Left cardiac atrium (tissue), 4 donors: ENCODE measurements at regions not wholly inside any gene's neighbourhood (a gene's known extent, or its start where the extent isn't known, plus 50 kb on each side); places are given as distances from the start of the nearest gene placed in this dataset.
"Not testable (repeated sequence)": the region's sequence is repeated elsewhere in the genome, so short reads cannot be mapped to it uniquely, and the experiment has no call there.

Source experiments
- ATAC-seq, 2 donors: fragments of 200-7000 bp; cut with Tn5 transposase; one replicate each; pipeline ENCODE4 v1.9.1; 2020; ENCODE audit warnings: mild to moderate bottlenecking in 2 of 2, moderate library complexity in 2 of 2
- DNase-seq: peaks from one replicate; pipeline ENCODE4 v3.0.0-alpha.2; 2020
- intact Hi-C, 2 donors: fragments of 100-400 bp; cut with DNase I; formaldehyde crosslinking; loops; one replicate each; pipeline versions ENCODE4 v1.14.1 to v1.15.1; 2022 to 2023
- donor health status: DM: no; HTN: yes; CAD: no.
- donor health status: DM: no; HTN: yes; CAD: no; lungs with severe emphysema.
- donor health status: DM: yes; HTN: yes; CAD: no.
- donor health status: Dilated cardiomyopathy.

DNA sequence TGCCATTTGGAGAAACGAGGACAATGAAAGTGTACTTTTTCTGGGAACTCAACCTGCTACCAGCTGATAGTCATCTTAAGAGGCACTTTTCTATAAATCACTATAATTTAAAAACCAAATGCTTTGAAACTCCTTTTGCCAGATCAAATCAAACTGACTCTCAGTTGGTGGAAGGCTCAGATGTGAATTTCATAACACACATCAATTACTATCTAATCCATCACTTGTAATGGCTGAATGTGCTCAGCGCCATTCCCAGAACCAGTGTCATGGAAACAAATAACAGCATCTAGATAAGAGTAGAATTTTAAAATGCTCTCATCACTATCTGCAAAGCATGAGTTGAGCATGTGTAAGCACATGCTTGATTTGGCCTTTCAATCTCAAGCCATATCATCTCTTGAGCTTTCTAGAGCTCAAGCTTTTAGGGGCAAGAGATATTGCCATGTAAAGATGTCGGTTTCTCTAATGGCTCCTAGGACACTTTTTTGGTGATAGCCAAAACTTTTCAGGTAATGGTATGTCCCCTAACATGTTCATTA, 223.1 kb upstream of the ACVR2A start:
- DNase-seq (no peak), ATAC-seq (no peak)
- intact Hi-C loops, result no loop called here

DNA sequence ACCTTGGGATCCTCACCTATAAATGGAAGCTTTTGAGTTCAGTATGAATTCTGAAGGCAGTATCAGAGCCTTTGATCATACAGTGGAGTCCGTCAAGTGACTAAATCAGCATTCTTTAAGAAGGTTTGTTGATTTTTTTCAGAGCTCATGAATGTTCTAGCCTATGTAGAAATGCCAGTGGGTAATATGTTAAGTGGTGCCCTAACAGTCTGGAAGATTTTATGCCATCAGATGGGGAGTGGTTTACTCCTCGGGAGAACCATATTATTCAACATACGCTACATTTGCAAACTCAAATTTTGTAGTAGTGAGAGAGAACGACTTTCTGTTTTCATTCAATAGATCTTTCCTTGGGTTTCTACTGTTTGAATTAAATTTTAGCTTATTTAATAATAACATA, 225.0 kb upstream of the ACVR2A start:
- intact Hi-C loops, result no loop called here
- no peak for ATAC-seq
- DNase-seq, result no peak

DNA sequence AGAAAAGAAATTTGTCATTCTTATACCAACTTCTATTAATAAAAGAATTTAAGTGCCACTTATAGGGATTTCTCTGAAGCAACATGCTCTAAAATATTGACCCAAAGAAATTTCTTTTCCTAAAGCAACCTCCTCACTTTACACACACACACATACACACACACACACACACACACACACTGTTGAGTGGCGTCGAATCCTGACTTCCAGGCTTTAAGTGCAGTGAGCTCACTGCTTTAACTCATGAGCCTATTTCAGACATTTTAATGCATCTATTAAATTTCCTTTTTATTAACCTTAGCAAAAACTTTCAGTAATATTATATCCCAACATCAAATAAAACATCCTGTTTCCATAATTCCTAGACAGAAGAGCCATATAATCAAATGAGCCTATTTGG, 229.1 kb upstream of the ACVR2A start:
- DNase-seq (no peak), ATAC-seq (no peak)
- intact Hi-C loops, result no loop called here

DNA sequence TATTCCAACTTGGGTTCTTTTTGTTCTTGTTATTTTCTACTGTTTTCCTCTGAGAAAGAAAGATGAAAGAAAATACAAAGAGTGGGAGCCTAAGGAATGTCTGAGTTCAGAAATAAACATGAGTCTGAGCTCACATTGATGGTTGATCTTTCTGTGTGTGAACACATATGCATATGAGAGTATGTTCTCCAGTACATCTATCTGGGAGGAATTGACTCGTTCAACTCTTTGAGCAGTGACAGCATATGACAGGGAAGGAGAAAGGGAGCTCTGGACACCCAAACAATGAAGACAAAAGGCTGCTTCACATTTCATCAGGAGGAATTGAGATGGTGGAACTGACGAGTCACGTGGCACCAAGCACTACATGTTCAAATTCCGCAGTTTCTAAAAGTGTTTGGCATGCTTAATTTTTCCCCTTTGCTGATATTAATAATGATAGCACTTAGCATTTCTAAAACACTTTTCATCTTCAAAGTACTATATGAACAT, 229.8 kb upstream of the ACVR2A start:
- intact Hi-C loops, result no loop called here
- ATAC-seq (no peak), DNase-seq (no peak)

DNA sequence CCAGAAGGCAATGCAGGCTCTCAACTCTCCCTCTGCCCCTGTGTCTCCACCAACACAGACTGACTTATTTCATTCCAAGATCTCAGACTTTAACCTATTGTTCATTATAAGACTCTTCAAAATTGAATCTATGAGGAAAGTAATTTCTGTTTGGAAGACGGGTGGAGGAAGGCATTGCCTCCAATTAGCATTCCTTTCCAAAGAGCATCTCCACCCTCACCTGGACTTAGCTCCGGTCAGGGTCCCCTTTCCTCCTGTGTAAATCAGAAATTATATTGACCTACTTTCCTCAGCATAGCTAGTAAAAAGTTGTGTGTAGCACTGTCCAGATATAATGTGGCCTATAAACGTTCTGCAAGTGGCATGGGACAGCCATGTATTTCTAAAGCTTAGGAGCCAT, 230.4 kb upstream of the ACVR2A start:
- intact Hi-C loops, result no loop called here
- DNase-seq (no peak), ATAC-seq (no peak)

DNA sequence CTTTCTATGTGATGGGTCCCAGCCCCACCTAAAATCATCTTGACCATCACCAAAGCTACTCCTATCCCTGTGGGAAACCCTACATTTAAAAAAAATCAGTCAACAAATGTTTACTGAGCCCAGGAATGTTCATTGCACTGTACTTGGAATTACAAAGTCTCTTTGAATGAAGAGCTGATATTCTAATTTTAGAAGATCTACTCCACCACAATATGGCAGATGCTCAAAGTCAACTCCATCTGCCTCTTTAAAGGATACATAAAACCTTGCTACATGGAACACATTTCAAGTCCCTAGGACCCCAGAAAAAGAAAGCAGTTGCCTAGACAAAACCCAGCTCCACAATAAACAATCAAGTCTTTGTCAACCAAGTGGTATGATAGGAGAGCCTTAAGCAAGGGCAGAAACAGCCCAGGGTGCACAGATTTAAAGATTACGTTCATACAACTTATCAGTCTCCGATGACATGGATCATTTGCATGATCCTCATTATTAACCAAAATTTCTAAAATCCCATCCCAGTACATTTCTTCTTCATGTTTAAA, 234.3 kb upstream of the ACVR2A start:
- intact Hi-C loops, result no loop called here
- ATAC-seq (no peak), DNase-seq (no peak)

DNA sequence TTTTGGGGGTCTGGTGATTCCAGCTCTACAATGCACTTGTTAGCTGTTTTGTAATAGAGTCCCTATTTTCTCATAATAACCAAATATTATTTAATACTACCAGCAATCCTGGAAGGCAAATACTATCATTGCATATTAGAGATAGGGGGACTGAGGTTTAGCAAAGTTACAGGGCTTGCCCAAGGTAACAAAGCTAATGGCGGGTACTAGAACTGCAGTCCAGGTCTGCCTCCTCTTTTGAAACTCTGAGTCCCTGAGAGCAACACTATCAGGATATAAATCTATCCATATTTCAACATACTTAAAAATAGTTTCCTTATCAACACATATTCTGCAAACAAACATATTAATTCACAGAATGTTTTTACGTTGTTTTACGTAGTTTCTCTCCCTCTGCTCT, 235.5 kb upstream of the ACVR2A start:
- intact Hi-C loops, result no loop called here
- no peak for ATAC-seq
- DNase-seq, result no peak

DNA sequence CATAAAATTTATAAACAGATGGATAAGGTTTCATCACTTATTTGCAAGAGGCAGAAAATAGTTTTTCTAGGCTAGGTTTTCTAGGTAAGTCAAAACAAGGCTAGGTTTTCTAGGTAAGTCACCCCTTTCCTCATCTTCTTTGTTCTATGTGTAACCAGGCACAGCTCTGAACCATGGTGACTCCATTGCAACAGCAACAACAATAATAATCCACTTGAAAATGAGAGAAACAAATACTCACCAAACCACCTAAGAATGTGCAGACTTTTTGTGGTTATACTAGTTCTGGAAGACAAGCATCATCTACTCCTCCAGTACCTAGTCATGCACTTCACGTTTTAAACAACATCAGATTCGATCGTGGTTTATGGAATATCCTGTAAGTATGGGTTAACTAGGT, 237.4 kb upstream of the ACVR2A start:
- intact Hi-C loops, result no loop called here
- ATAC-seq, result no peak
- DNase-seq, result no peak

DNA sequence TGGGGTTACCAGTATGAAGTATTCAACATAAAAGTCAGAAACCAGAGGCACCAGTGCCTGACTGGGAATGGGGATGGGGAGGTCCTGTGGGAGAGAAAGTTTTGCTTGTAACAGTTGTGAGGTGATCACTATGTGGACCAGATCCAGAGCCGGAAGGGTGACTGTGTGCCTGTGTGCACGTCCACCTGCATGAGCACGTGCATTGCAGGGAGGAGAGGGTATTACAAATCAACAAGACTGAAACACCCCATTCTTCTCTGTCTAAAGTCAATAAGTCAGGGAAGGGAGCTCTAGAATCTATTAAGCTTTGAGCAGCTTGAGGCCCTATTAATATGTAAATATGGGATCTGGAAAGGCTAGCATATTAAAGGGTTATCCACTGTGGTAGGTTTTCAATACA, 241.0 kb upstream of the ACVR2A start:
- intact Hi-C loops, result no loop called here
- DNase-seq (no peak), ATAC-seq (no peak)

DNA sequence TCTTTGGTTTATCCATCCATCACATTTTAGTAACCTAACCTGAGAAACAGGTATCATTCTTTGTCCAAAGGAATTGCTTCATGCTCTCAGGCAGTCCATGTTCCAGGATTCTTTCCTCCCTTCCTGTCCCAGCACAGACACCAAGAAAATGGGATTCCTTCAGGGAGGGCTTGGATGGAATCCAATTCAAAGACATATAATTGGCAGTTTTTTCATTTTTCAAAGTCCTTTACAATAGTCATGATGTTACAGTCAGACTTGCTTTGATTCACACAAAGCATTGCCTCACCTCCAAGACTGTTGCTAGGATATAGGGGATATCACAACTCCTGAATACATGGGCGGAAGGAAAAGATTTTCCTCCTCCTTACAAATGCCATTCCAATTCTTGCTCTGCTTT, 241.4 kb upstream of the ACVR2A start:
- intact Hi-C loops, result no loop called here
- ATAC-seq, result peak in 1 of 2 donors; percentile 47
- DNase-seq, result no peak

DNA sequence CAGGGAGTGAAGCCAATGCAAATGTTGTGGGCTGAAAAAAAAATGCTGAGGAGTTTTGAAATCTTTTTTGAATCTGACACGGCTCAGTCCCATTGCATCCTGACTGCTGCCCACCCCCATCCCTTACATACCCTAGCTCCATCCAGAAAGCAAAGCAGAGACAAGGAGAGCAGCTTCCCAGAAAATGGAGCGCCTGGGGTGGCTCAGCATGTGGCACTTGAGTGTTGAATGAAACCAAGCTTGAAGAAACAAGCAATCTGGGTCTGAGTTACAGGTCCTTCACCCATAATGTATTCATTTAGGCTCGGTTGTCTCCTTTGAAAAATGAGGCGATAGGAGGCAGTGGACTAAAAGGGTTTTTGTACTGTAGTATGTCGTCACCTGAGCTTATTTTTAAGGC, 244.2 kb upstream of the ACVR2A start:
- ATAC-seq, result no peak
- intact Hi-C loops, result no loop called here
- no peak for DNase-seq

DNA sequence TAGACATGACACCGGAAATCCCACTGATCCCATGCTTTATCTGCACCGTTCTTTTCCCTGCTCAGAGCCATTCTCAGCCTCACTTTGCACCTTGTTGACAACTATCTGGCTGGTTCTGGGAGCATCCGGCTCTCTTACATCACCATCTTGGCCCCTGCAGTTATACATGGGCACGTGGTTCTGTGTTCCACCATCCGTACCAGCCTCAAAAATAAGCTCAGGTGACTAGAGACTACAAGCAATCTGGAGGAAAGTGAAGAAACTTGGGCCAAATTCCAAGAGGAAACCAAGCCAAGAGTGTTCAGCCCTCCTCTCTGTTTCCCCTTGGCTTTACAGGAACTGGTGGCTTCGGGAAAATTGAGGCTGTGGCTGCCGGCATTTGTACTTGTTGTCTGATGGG, 244.6 kb upstream of the ACVR2A start:
- ATAC-seq, result peak; percentile 73 to 89
- intact Hi-C loops, result no loop called here

DNA sequence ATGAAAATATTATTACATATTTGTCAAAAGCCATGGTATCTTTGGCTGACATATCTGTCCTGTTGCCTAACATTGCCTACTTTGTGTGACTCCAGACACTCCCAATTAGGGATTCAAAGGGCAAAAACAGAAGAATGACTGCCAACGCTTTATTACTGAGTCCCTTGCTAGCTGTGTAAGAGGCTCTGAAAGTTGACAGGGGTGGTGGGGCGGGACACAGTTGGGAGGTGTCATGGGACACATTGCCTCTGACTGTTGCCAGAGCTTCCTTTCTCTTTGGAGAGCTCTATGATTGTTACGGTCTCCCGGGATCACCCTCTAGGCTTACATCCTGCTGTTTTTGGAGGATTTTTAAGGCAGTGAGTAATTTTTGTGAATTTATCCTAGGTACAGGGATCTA, 249.6 kb upstream of the ACVR2A start:
- intact Hi-C loops, result no loop called here
- ATAC-seq (peak; percentile 44 to 48), DNase-seq (no peak)

More for the DNA sequence above, 244.6 kb upstream of the ACVR2A start:
- no peak for DNase-seq

DNA sequence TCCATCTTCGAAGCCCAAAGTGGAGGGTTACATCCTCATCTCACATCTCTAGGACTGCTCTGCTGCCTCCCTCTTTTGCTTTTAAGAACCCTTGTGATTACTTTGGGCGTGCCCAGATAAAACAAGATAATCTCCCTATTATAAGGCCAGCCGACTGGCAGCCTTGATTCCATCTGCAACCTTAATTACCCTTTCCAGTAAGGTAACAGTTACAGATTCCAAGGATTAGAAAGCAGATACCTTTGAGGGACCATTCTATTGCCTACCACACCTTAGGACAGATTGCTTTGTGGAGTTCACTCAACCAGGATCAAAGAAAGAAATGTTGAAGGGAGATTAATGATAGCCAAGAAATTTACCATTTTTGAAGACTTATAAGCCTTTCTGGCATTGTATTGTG, 250.8 kb upstream of the ACVR2A start:
- no peak for DNase-seq
- intact Hi-C loops, result no loop called here
- no peak for ATAC-seq

DNA sequence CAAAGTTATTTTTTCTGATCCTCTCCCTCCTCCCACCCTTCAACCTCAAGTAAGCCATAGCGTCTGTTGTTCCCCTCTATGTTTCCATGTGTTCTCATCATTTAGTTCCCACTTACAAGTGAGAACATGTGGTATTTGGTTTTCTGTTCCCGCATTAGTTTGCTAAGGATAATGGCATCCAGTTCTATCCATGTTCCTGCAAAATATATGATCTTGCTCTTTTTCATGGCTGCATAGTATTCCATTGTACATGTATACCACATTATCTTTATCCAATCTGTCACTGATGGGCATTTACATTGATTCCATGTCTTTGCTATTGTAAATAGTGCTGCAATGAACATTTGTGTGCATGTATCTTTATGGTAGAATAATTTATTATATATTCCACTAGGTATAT, 252.0 kb upstream of the ACVR2A start:
- ATAC-seq, intact Hi-C loops, DNase-seq: not testable (repeated sequence)

DNA sequence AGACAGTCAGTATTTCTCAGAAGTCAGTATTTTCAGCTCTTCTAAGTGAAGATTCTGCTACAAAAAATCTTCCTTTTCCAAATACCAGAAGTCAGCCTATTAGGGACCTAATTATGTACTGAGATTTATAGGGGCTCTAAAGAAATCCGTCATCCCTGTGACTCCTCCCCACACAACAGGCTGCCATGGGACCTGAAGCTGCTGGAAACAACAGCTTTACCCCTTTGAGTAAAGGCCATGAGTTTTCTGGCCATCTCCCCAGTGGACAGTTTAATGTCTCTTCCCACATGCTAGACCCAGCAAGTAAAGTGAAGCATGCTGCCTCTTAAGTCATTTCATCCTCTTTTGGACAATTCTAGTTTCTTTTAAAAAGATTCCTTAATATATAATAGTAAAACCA, 255.7 kb upstream of the ACVR2A start:
- DNase-seq (no peak), ATAC-seq (no peak)
- intact Hi-C loops, result no loop called here

DNA sequence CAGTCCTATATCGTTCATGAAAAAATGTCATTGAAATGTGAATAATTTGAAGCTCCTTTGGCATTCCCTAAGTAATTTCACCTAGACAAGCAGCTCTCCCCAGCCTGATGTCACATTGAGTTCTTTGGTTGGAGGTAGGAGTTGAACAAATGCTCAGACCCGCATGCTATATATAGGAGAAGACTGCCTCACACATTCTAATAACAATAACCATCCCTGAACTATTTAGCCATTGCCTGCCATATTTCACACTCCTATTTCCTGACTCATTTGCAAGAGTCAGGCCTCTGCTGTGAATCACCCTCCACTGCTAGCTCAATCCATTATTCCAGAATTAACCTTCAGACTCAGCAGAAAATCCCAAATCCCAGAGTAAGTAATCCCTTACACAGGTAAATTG, 256.6 kb upstream of the ACVR2A start:
- intact Hi-C loops, result no loop called here
- ATAC-seq (peak in 1 of 2 donors; percentile 63), DNase-seq (no peak)

DNA sequence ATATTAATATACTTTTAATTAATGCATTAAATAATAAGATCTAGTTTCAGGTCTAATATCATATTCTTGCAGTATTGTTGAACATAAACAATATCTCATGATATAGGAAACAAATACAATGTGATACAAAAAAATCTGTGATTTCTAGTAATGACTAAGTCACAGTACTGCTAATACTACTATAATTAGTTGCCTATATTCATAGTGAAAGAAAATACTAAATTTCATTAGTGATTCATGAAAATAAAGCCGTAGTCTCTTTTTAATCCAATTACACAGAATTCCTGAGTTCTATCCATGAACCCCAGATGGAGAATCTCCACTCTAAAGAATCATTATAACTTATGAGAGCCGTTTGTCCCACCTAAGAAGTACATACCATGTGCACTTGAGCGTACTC, 266.3 kb upstream of the ACVR2A start:
- intact Hi-C loops, result no loop called here
- no peak for DNase-seq
- no peak for ATAC-seq

DNA sequence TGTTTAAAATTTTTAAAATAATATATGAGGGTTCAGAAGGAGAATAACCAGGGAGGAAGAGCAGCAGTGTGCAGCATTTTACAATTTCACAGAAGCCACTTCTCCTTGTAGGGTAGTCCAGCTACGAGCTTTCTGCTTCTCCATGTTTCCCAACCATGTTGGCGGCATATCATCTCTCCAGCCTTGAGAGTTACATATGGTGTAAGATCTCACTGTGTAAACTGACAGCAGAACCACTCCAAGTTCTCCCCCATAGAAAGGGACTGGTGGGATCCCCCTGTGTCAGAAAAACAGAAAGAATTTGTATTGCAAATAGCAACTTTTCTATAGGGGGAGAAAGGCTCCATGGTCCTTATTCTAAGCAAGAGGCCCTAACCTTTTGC, 266.8 kb upstream of the ACVR2A start:
- DNase-seq (no peak), ATAC-seq (no peak)
- intact Hi-C loops, result no loop called here

DNA sequence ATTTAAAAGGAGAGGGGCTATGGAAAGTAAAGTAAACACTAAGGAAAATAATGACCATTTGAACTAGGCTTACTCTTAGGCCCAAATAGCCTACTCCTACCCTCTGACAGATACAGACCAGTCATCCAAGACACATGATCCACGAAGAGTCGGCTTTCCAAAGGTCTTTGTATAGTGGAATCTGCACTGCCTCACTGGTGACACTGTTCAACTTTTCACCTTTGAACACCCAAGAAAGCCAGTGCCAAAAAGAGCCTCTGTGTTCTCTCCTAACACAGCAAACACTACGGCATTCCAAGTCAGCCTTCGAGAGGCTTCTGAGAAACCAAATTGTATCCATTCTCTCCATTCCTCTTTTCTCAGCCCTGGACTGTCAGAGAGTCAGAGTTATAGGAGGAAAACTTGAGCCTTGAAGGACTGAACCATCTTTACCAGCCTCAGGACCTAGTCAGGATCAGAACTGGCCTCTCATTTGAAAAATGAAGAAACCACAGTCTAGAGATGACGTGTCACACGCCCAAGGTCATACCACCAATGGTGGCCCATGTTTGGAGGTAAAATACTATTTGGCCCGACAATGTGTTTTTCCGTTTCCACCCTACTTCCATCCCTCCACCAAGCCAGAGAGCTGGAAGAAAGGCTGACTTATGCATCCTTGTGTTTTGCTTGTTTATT, 267.4 kb upstream of the ACVR2A start:
- intact Hi-C loops, result no loop called here
- ATAC-seq (no peak), DNase-seq (no peak)

DNA sequence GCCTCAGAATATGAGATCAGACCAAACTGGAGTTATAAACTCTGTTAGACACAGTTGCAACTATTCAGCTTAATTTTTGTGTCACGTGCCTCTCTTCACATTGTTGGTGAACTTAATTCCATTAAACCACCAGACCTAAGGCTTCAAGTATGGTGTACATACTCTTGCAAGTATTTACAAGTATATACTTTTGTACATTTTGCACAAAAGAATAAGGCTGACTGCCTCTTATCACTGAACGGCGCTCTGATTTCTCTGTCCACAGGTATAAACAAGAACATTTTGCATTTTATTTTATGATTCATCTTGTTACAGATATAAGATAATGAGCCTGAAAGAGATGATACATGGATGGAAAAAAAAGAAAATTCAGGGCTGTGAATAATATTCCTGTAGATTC, 269.7 kb upstream of the ACVR2A start:
- DNase-seq, result no peak
- ATAC-seq, result no peak
- intact Hi-C loops, result no loop called here
